Tibial nerve (tissue), 4 donors: ENCODE measurements at regions not wholly inside any gene's neighbourhood (a gene's known extent, or its start where the extent isn't known, plus 50 kb on each side); places are given as distances from the start of the nearest gene placed in this dataset.

Experiments used
- EP300 ChIP-seq, 2 donors: sonication (generic); formaldehyde crosslinking; IDR thresholded peaks; one replicate each; pipeline ENCODE4 v1.6.1; 2017; ENCODE audit warnings: antibody characterized with exemption in 2 of 2, mild to moderate bottlenecking in 1 of 2
- POLR2A ChIP-seq, 2 donors: fragments of 450-650 bp; IDR thresholded peaks; one replicate each; pipeline ENCODE4 v1.6.1; 2017; ENCODE audit warnings: antibody characterized with exemption in 2 of 2, mild to moderate bottlenecking in 2 of 2, moderate library complexity in 2 of 2
- TF ChIP-seq, protein P1 (sequence below), 5 experiments: fragments of 200-600 bp in 3 of 5; fragments of 450-650 bp in 2 of 5; sonication (generic) in 3 of 5; IDR thresholded peaks; one replicate each; pipeline ENCODE4 v1.5.1; 2016 to 2019; ENCODE audit warnings: antibody characterized with exemption in 5 of 5, mild to moderate bottlenecking in 3 of 5, moderate library complexity in 2 of 5

DNA sequence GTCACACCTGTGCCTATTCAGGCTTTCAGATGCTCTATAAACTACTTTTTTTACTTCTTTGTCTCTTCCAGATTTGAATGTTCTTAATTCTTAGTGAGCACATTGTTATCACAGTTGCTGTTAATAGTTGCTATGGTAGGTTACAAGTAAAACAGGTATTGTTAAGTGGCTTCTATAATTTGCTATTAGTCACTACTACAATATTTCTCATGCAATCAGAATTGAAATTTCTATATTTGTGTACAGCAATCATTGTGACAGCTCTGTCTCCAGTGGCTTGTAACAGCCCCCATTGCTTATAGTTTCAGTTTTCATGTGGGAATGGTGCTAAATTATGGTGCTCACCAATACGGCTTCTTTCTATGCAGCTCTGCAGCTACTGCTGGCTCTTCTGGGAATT, 318.4 kb upstream of the GOLIM4 start:
- TF ChIP-seq, protein P1, sequence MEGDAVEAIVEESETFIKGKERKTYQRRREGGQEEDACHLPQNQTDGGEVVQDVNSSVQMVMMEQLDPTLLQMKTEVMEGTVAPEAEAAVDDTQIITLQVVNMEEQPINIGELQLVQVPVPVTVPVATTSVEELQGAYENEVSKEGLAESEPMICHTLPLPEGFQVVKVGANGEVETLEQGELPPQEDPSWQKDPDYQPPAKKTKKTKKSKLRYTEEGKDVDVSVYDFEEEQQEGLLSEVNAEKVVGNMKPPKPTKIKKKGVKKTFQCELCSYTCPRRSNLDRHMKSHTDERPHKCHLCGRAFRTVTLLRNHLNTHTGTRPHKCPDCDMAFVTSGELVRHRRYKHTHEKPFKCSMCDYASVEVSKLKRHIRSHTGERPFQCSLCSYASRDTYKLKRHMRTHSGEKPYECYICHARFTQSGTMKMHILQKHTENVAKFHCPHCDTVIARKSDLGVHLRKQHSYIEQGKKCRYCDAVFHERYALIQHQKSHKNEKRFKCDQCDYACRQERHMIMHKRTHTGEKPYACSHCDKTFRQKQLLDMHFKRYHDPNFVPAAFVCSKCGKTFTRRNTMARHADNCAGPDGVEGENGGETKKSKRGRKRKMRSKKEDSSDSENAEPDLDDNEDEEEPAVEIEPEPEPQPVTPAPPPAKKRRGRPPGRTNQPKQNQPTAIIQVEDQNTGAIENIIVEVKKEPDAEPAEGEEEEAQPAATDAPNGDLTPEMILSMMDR (IDR thresholded peaks at IDR 0.05): no peak
- TF ChIP-seq POLR2A (IDR thresholded peaks at IDR 0.05) (no peak), EP300 (IDR thresholded peaks at IDR 0.05) (no peak)
